HFFc6 (cell line): ENCODE measurements at regions not wholly inside any gene's neighbourhood (a gene's known extent, or its start where the extent isn't known, plus 50 kb on each side); places are given as distances from the start of the nearest gene placed in this dataset.

Experiments used
- DNase-seq: peaks from one replicate; pipeline ENCODE4 v3.0.0-alpha.2; 2018
- H3K27ac Mint-ChIP-seq: 2 replicates; pipeline ENCODE4 v1.8.0; 2020; ENCODE audit warnings: mild to moderate bottlenecking, mixed read lengths
- H3K27me3 Mint-ChIP-seq: 2 replicates; pipeline ENCODE4 v1.8.0; 2021; ENCODE audit warnings: mild to moderate bottlenecking, moderate library complexity, mixed read lengths; ENCODE audit not compliant: insufficient read depth
- H3K36me3 Mint-ChIP-seq: 2 replicates; pipeline ENCODE4 v1.8.0; 2021; ENCODE audit warnings: low read depth, mixed read lengths
- H3K4me1 Mint-ChIP-seq: 2 replicates; pipeline ENCODE4 v1.8.0; 2020; ENCODE audit warnings: low read depth, mixed read lengths
- H3K4me3 Mint-ChIP-seq: 2 replicates; pipeline ENCODE4 v1.8.0; 2020; ENCODE audit warnings: mild to moderate bottlenecking, moderate library complexity, mixed read lengths
- H3K9me3 Mint-ChIP-seq: 2 replicates; pipeline ENCODE4 v1.8.0; 2020; ENCODE audit warnings: mild to moderate bottlenecking, mixed read lengths
- TF ChIP-seq, protein P1 (sequence below): fragments of 200-600 bp; sonication (generic); IDR thresholded peaks from 2 replicates; pipeline ENCODE4 v1.5.0; 2021; ENCODE audit warnings: antibody characterized with exemption, mild to moderate bottlenecking

- Mint-ChIP-seq H3K4me3 (no peak overlapping the region), H3K36me3 (no peaks in the 10 kb centered on the region), H3K4me1 (no peaks in the 10 kb centered on the region), H3K27ac (no peak overlapping the region), H3K9me3 (peaks cover 33% of the 10 kb centered on the region), H3K27me3 (no peaks in the 10 kb centered on the region)
- TF ChIP-seq, protein P1, sequence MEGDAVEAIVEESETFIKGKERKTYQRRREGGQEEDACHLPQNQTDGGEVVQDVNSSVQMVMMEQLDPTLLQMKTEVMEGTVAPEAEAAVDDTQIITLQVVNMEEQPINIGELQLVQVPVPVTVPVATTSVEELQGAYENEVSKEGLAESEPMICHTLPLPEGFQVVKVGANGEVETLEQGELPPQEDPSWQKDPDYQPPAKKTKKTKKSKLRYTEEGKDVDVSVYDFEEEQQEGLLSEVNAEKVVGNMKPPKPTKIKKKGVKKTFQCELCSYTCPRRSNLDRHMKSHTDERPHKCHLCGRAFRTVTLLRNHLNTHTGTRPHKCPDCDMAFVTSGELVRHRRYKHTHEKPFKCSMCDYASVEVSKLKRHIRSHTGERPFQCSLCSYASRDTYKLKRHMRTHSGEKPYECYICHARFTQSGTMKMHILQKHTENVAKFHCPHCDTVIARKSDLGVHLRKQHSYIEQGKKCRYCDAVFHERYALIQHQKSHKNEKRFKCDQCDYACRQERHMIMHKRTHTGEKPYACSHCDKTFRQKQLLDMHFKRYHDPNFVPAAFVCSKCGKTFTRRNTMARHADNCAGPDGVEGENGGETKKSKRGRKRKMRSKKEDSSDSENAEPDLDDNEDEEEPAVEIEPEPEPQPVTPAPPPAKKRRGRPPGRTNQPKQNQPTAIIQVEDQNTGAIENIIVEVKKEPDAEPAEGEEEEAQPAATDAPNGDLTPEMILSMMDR, result no peak
- no peak for DNase-seq
Observed at GRCh38 chr3:4029135-4029534, 229.9 kb downstream of the LRRN1 start.

DNA sequence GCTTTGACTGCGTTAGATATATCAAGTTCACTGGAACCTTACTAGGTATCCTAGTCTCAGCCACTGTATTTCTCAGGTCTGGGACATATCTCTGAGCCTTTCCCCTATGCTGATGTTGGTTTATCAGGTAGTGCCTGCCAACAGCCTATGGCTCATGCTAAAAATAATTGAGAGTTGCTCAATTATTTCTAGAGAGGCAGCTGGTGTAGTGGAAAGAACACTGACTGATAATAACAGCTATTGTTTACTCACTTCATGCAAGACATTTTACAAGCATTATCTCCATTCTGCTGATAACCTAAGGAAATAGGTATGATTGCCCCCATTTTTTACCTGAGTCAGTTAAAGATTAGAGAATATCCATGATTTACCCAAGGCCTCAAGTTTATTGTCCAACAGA lies 231.4 kb downstream of the LRRN1 start:
- TF ChIP-seq, protein P1, result no peak
- peaks cover 35% of the 10 kb centered on the region for H3K9me3 Mint-ChIP-seq
- H3K36me3 Mint-ChIP-seq, result no peaks in the 10 kb centered on the region
- no peak overlapping the region for H3K4me3 Mint-ChIP-seq
- no peaks in the 10 kb centered on the region for H3K4me1 Mint-ChIP-seq
- H3K27ac Mint-ChIP-seq, result no peak overlapping the region
- no peaks in the 10 kb centered on the region for H3K27me3 Mint-ChIP-seq
- no peak for DNase-seq

GRCh38 chr3:4033296-4033695 lies 234.1 kb downstream of the LRRN1 start:
- Mint-ChIP-seq H3K27me3 (no peaks in the 10 kb centered on the region), H3K4me3 (no peak overlapping the region), H3K36me3 (no peaks in the 10 kb centered on the region), H3K9me3 (peaks cover 44% of the 10 kb centered on the region), H3K4me1 (no peaks in the 10 kb centered on the region), H3K27ac (no peak overlapping the region)
- no peak for DNase-seq
- TF ChIP-seq, protein P1, result no peak

DNA sequence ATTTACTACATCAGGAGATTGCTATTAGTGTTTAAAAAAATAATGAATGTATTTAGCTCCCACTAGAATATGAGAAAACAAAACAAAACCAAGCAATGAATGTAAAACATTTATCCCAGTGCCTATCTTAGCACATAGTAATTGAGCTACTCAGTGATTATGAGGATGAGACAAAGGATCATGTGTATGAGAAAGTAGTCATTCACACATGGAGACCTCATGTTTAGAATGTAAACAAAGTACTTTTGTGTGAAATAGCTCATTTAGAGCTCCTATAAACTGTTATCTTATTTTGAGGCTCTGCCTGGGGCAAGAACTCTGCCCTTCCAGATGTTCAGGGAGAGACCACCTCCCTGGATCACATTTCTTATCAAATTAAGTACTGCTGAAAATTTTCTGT lies 236.8 kb downstream of the LRRN1 start:
- H3K36me3 Mint-ChIP-seq, result no peaks in the 10 kb centered on the region
- no peak for DNase-seq
- H3K4me1 Mint-ChIP-seq, result no peaks in the 10 kb centered on the region
- H3K27ac Mint-ChIP-seq, result no peak overlapping the region
- TF ChIP-seq, protein P1, result no peak
- no peaks in the 10 kb centered on the region for H3K27me3 Mint-ChIP-seq
- no peak overlapping the region for H3K4me3 Mint-ChIP-seq
- peaks cover 39% of the 10 kb centered on the region for H3K9me3 Mint-ChIP-seq

GRCh38 chr3:4038351-4038750 lies 239.1 kb downstream of the LRRN1 start:
- Mint-ChIP-seq H3K4me1 (no peaks in the 10 kb centered on the region), H3K4me3 (no peak overlapping the region), H3K27me3 (peaks cover 2% of the 10 kb centered on the region; the same call in 1 of the 2 replicates), H3K27ac (no peak overlapping the region), H3K9me3 (peaks cover 30% of the 10 kb centered on the region), H3K36me3 (no peaks in the 10 kb centered on the region; the same call in 1 of the 2 replicates)
- no peak for DNase-seq
- TF ChIP-seq, protein P1, result no peak

DNA sequence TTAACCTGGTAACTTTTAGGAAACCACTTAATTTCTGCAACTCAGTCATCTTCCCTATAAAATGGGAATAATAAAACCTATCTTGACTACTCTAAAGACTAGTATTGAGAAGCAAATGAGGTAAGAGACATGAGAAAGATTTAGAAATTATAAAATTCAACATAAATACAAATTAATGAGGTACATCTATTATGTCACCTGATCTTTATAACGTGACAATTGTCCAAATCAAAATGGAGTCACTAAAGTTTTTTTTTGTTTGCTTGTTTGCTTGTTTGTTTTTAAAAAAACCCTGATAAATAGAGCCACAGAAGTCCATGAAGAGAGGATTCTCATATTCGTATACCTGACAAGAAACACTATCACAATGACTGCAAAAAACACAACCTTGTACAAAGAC lies 242.8 kb downstream of the LRRN1 start:
- no peak overlapping the region for H3K4me3 Mint-ChIP-seq
- H3K36me3 Mint-ChIP-seq, result no peaks in the 10 kb centered on the region; the same call in 1 of the 2 replicates
- no peak overlapping the region for H3K27ac Mint-ChIP-seq
- no peak for DNase-seq
- peaks cover 2% of the 10 kb centered on the region; the same call in 1 of the 2 replicates for H3K27me3 Mint-ChIP-seq
- no peaks in the 10 kb centered on the region for H3K4me1 Mint-ChIP-seq
- TF ChIP-seq, protein P1, result no peak
- peaks cover 32% of the 10 kb centered on the region for H3K9me3 Mint-ChIP-seq
